ENCODE measurements at regions not wholly inside any gene's neighbourhood (a gene's known extent, or its start where the extent isn't known, plus 50 kb on each side); places are given as distances from the start of the nearest gene placed in this dataset.

DNA sequence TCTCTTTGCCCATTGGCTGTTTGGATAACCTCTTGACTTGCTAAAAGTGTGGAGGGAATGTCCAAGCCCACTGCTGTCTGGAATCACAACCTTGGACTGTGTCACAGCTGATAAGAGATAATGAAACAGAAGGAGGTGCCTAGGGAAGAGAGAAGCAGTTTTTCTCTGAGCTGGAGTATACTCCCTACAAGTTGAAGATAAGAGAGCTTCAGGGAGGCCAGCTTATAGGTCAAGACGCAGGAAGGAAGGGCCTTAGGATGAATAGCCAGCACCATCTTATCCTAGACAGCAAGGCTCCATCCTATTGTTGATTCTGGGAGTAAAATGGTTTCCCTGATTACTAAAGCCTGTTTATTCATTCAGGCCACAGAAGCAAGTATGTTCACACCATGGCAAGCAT lies 244.7 kb downstream of the NPR3 start:
- TF ChIP-seq EZH2 (IDR thresholded peaks at IDR 0.05; ENCODE audit: insufficient read depth, low read length) = no peak
- TF ChIP-seq, protein P1, sequence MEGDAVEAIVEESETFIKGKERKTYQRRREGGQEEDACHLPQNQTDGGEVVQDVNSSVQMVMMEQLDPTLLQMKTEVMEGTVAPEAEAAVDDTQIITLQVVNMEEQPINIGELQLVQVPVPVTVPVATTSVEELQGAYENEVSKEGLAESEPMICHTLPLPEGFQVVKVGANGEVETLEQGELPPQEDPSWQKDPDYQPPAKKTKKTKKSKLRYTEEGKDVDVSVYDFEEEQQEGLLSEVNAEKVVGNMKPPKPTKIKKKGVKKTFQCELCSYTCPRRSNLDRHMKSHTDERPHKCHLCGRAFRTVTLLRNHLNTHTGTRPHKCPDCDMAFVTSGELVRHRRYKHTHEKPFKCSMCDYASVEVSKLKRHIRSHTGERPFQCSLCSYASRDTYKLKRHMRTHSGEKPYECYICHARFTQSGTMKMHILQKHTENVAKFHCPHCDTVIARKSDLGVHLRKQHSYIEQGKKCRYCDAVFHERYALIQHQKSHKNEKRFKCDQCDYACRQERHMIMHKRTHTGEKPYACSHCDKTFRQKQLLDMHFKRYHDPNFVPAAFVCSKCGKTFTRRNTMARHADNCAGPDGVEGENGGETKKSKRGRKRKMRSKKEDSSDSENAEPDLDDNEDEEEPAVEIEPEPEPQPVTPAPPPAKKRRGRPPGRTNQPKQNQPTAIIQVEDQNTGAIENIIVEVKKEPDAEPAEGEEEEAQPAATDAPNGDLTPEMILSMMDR (IDR thresholded peaks at IDR 0.05; ENCODE audit: insufficient read depth, low read depth, low read length) = no peak
